KBM-7 (cell line): ENCODE measurements at regions not wholly inside any gene's neighbourhood (a gene's known extent, or its start where the extent isn't known, plus 50 kb on each side); places are given as distances from the start of the nearest gene placed in this dataset.

Experiments
- DNase-seq: peaks from one replicate; pipeline ENCODE4 v3.0.0-alpha.2; 2015
- in situ Hi-C: fragments of 300-500 bp; cut with MboI; formaldehyde crosslinking; loops from 2 replicates; pipeline ENCODE4 v1.14.3; 2020; ENCODE audit warnings: low sequenced_read_pairs, low pct_unique_long_range_greater_than_20kb, mixed read lengths

DNA sequence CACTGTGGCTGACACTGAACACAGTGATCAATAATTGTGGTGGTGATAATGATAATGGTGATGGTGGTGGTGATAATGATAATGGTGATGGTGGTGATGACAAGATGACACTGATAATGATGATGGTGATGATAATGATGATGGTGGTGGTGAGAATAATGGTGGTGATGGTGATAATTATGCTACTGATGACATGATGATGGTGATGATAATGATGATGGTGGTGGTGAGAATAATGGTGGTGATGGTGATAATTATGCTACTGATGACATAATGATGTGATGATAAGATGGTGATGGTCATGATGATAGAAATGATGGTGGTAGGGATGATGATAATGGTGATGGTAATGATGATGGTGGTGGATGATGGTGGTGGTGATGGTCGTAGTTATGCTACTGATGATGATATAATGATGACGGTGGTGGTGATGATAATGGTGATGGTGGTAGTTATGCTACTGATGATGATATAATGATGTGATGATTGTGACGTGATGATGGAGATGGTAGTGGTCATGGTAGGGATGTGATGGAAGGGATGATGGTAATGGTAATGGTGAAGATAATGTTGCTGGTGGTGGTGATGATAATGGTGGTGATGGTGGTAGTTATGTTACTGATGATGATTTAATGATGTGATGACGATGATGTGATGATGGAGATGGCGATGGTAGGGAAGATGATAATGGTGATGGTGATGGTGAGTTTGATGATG lies 356.5 kb upstream of the CDH4 start:
- in situ Hi-C loops = no loop called here
- no peak for DNase-seq

DNA sequence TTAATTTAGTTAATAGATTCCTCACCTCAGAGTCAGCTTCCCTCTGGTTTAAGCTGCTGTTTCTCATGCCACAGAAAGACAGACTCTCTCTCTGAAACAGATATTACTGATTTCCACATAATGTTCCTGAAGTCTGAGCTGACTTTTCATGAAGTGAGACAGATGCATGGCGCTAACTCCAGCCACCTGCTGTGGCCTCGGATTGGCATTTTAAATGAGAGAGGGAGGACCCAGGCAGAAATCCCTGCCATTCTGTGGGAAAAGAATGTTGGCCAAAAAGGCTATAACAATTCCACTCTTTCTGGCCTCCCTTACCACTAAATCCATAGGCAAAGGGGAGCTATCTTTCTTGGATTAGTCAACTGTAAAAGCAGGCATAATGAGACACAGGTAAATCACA lies 354.1 kb upstream of the CDH4 start:
- in situ Hi-C loops = no loop called here
- no peak for DNase-seq

DNA sequence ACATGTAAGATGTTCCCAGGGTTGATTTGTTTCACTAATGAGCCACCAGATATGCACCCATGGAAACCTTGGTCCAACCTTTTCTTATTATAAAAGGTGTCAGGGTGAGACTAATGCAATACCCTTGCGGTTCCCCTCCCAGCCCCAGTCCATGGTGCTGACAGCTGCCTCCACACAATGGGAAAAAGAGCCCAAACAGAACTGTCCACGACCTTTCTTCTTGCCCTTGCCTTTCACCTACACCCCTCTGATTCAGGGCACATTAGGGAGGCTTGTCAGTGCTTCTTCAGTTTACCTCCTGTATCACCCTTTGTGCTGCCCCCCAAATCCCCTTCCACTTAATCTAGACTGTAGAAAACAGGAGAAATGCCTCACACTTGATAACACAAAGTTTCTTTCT lies 352.7 kb upstream of the CDH4 start:
- DNase-seq = no peak
- in situ Hi-C loops = no loop called here

DNA sequence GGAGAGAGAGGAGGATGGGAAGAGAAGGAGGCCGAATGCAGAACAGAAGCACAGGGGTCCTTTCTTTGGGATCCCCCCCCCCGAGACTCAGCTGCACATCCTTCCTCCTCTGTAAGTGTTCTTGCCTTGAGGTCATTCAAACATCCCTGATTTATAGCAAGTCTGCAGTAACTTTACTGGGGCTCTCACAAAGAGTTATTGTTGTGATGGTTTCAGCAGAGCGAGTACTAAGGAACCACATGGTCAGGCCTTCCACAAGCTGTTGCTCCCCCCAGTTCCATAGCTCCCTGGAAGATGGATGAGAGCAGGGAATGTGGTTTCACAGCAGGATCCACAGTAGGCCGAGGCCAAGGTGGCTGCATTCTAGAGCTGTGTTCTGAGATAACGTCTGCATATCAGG lies 351.4 kb upstream of the CDH4 start:
- in situ Hi-C loops = no loop called here
- DNase-seq = no peak

DNA sequence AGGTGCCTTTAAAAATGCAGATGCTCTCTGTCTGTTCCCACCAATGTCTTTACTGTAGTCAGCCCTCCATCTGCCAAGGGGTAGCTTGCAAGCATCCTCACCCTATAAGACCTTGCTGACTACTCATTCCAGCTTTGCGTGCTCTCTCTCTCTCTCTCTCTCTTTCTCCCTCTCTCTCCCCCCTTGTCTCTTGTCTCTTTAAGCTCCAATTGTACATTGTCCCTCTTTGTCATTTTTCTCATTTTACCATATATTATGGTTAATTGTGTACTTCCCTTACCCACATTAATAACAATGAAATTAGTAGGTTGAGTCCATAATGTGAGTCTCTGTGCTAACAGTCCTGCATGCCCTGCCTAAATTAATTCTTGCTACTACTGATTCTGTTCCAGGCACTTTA lies 350.2 kb upstream of the CDH4 start:
- no peak for DNase-seq
- in situ Hi-C loops = no loop called here

DNA sequence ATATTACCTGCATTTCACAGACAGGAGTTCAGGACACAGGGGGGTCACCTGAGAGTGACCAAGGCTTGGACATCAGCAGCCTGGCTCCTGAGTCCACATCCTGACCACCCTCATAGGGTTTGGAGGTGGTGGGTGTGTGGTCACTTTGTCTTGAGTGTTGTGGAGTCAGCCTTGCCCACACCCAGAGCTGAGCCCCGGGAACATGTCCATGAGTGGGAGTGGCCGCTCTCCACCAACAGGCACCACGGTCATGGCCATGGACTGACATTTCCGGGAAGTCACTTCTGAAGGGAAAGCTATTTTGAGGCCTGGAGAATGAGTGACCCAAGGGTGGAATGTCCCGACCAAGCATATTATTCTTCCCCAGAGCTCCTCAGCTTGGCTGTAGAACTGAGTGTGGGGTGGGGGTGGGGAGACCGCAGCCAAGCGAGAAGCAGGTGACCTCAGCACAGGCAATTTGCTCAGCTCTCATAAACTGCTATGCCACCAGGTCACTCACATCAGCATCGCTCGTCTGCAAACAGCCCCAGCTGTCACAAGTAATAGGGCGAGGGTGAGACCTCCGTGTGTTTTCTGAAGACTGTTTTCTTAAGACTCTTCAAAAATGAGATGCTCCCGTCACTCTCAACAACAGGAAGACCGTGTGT lies 348.6 kb upstream of the CDH4 start:
- no peak for DNase-seq
- in situ Hi-C loops = no loop called here

- in situ Hi-C loops = no loop called here
- no peak for DNase-seq
These were observed 347.3 kb upstream of the CDH4 start for GRCh38 chr20:60904730-60905129.

GRCh38 chr20:60905919-60906318 lies 346.1 kb upstream of the CDH4 start:
- no peak for DNase-seq
- in situ Hi-C loops = no loop called here

DNA sequence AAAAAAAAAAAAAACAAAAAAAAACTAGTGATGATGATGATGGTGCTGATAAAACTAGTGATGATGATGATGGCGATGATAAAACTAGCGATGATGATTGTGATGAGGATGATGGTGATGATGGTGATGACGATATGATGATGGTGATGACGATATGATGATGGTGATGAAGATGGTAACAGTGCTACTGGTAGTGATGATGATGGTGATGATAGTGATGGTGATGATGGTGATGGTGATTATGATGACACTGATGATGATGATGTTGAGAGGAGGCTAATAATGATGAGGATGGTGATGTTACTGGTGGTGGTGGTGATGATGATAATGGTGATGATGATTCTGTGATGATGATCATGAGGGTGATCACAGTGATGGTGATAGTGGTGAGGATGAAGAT lies 345.5 kb upstream of the CDH4 start:
- DNase-seq = no peak
- in situ Hi-C loops = no loop called here

DNA sequence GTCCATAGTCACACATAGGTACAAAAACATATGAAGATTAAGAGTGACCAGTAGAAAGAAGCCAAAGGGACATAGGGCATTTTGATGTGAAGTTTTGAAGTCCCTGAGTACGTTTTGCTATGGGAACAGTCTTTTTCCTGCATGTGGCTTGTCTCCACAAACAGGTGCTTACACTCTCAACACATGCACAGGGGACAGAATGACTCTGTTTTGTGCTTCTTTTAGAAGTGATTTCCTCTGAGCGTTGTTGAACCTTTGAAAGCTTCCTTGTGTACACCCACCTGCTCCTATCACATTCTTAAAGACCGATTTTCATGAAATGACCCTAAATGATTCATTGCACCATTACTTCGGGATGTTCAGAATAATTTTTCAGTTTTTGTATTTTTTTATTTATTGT lies 338.8 kb upstream of the CDH4 start:
- no peak for DNase-seq
- in situ Hi-C loops = no loop called here

DNA sequence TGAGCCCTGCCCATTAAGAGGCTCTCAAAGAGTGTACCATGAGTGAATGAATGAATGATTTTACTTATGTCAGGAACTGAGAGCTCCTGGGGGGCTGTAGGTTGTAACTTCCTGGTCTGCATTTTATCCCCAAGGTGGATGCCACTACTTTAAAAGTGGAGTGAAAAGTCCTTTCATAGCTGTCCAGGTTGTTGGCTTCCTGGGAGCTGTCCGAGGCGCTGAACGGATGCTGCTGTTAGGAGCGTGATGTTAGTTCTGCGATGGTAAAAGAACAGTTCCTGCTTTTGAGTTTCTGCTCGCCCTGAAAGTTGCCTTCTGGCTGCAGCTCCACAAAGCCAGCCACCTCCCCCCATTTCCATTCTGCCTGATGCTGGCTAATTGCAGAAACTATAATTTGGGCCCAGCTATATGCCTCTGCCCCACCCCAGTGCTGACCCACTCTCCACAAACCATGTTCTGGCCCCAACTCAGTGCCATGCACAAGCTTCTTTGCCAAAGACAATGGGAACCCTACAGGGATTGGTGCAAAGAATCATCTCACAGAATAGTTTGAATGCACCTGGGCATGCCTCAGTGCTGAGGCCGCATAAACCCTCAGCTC lies 330.9 kb upstream of the CDH4 start:
- in situ Hi-C loops = no loop called here
- DNase-seq = no peak

DNA sequence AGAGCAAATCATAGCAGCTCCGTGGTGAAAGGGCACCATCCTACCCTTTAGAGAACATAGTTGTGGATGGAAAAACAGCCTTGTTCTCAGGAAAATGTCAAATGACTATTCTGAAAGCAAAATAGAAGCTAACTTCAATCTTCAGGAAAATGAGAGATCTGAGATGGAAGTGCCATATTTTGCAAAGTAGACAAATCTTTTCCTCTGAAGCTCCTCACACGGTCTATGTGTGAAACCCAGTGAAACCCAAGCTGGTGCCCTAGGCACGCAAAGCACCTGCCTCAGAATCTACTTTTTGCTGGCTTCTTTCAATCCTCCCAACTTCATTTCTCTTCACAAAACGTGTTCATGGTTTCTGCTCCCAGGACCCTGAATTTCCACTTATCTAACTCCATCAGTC lies 325.2 kb upstream of the CDH4 start:
- DNase-seq = no peak
- in situ Hi-C loops = no loop called here

DNA sequence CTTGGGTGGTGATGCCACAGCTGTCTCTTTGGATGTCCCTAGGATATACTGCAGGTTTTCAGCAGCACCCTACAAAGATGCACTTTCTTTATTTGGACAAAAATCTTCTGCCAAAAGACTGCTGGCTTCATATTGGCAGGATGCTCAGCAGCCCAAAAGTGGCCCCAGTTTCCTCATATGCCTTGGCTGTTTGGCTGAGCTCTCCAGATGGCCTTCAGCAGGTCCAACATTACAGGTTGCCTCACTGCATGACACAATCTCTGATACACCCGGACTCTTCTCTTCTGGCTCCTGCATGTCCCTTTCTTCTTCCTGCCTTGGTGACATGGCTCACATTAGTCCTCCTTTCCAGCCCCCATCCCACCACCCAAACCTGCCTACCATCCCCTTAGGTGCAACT lies 323.7 kb upstream of the CDH4 start:
- DNase-seq = no peak
- in situ Hi-C loops = no loop called here

GRCh38 chr20:60930023-60930790 lies 321.9 kb upstream of the CDH4 start:
- DNase-seq = no peak
- in situ Hi-C loops = no loop called here

DNA sequence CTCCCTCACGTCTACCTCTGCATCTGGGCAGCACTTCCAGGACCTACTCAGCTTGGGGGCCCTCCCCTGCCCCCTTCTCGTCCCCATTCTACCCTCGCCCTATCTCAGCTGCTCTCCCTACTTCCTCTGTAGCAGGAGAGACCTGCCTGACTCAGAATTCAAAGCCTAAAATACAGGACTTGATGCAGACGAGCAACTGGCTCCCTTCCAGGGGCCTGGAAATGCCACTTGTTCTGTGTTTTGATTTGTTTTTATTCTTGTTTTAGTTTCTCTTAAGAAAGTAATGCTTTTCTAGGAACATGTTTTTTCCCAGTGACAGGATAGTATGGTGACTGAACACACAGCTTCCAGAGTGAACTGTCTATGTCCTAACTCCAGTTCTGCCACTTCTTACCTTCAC lies 320.4 kb upstream of the CDH4 start:
- in situ Hi-C loops = no loop called here

DNA sequence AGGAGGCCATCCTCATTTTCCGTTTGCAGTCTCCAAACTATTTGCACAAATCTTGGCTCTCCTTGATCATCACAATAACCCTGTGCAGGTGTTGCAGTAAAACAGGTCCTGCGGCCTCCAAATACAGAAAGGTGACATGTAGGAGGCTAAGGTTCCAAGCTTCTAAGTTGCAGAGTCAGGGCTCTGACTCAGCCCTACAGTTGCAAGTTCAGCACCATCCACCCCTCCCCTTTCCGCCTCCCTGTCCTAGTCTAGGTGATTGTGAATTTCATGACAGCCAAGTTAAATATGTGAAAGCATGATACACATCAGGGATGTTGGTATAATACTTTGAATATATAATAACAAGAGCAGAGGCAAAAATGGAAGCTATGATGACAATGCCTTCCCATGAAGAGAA lies 317.3 kb upstream of the CDH4 start:
- in situ Hi-C loops = no loop called here

More for the DNA sequence above, 320.4 kb upstream of the CDH4 start:
- DNase-seq = no peak

DNA sequence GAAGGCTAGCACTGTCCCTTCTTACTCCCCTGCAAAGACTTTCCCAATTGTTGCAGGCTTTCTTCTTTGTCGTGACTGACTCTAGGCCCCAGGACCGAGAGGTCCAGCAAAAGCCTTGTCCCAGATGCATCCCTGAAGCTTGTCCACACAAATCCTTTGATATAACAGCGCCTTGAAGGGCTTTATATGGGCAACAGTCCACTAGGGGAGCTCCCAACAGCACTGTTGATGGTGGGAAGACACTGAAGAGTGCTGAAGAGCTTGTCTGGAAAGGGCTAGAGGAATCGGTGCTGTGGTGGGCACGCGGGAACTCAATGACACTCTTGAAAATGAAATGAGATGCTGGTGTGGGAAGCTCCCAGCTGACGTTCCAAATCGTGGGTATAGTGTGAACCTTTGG lies 316.1 kb upstream of the CDH4 start:
- no peak for DNase-seq
- in situ Hi-C loops = no loop called here

More for the DNA sequence above, 317.3 kb upstream of the CDH4 start:
- DNase-seq = no peak

- DNase-seq = no peak
These were observed 314.5 kb upstream of the CDH4 start for GRCh38 chr20:60937585-60937984.

GRCh38 chr20:60941379-60941778 lies 310.7 kb upstream of the CDH4 start:
- in situ Hi-C loops = no loop called here
- no peak for DNase-seq

More at GRCh38 chr20:60937585-60937984, 314.5 kb upstream of the CDH4 start:
- in situ Hi-C loops = no loop called here

GRCh38 chr20:60947819-60948218 lies 304.2 kb upstream of the CDH4 start:
- in situ Hi-C loops = no loop called here

More at GRCh38 chr20:60947819-60948218, 304.2 kb upstream of the CDH4 start:
- no peak for DNase-seq
